Activated CD8-positive, alpha-beta memory T cell treated with anti-CD3 and anti-CD28 coated beads for 24 hours (primary cell): ENCODE measurements at regions not wholly inside any gene's neighbourhood (a gene's known extent, or its start where the extent isn't known, plus 50 kb on each side); places are given as distances from the start of the nearest gene placed in this dataset.
A peak's percentile ranks its signal among the peaks of the same experiment; 100 is the strongest.

ENCODE experiments used
- DNase-seq: peaks from one replicate; pipeline ENCODE4 v3.0.0-alpha.2; 2020

DNA sequence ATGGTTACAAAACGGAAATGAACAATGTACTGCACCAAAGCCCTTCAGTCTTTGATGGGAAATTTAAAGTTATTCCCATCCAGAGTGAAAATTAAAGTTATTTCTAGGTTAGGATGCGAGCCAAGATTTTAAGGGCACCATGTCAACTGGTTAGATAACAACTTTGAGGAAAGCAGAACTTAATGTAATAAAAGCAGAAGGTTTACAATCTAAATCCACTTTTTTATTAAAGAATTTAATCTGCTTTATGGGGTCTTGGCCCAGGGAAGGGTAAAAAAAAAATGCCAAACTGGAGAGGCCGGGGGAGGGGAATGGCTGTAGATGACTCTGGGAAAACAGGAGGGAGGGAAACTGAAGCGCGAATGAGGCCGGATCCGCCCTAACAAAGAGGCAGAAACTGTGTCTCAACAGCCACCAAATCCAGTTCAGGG is 108.2 kb upstream of the ATF7IP start:
- DNase-seq = no peak

DNA sequence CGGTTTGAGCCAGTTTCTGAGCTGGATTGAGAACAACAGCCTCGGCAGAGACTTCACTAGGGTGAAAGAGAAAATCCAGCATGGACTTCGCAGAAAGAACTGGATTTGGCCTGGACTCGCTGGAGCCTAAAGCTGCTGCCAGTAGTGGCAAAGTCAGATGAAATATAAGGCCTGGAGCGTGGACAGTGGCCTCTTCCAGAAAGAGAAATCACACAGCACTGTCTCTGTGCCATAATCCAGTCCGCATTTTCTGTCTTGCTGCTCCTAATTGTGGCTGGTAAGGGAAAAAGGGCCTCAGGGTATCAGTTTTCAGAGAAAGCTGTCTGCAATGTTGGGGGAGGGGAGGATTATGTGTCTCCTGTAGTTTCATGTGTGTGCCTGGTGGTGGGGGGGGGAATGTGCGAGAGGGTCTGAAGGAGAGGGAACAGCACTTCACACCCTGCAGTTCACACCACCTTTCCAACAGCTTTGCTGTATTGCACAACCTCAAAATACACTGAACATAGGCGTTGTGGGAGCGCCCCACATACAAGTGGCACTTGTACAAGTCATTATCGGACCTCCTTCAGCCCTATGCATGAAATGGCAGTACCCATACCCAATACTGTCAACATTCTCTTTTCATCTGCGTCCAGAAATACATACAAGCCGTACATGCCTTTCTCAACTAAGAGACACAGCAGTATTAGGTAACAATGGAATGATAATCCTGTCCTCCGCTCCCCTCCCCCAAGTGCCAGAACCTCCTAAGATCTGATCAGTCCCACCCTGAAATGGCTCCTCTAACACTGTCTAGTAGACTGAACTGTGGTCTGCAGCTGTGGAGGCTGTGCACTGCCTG is 107.5 kb upstream of the ATF7IP start:
- DNase-seq = peak; percentile 89

DNA sequence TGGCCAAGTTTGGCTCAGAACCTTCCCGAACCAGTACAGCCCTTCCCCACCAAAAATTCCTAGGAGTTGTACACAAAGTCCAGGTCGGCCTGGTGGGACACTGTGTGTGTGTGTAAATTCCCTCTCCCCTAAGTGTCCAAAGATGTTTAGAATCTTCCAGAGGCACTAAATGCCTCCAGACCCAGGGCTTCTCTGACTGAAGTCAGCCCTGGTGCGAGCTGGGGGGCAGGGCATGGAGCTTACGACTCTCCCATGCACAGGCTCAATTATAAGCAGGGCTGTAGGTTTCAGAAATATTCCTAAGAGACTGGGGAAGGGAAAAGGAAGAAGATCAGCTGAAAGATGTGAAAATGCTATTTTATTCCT is 106.9 kb upstream of the ATF7IP start:
- DNase-seq = no peak

GRCh38 chr12:14259481-14260010 is 105.9 kb upstream of the ATF7IP start:
- DNase-seq = no peak

- DNase-seq = no peak
Observed at GRCh38 chr12:14260011-14260993, 105.2 kb upstream of the ATF7IP start.

- no peak for DNase-seq
Observed at GRCh38 chr12:14261096-14261495, 104.4 kb upstream of the ATF7IP start.

DNA sequence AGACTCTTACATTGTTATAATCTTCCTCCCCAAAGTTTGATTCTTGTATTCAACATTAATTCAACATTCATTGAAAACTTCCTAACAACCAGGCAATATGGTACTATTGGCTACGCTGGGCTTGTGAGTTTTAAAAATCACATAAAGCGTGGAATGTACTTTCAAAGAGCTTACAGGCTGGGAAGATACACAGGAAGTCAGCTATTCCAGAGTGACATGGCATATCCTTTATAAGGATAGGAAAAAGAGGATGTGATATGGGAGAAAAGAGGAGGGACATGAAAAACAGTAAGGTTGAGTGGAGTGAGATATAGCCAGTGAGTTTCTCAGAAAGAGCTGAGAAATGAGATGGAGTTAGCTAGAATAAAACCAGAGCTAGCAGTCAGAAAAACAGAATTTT is 103.6 kb upstream of the ATF7IP start:
- no peak for DNase-seq

DNA sequence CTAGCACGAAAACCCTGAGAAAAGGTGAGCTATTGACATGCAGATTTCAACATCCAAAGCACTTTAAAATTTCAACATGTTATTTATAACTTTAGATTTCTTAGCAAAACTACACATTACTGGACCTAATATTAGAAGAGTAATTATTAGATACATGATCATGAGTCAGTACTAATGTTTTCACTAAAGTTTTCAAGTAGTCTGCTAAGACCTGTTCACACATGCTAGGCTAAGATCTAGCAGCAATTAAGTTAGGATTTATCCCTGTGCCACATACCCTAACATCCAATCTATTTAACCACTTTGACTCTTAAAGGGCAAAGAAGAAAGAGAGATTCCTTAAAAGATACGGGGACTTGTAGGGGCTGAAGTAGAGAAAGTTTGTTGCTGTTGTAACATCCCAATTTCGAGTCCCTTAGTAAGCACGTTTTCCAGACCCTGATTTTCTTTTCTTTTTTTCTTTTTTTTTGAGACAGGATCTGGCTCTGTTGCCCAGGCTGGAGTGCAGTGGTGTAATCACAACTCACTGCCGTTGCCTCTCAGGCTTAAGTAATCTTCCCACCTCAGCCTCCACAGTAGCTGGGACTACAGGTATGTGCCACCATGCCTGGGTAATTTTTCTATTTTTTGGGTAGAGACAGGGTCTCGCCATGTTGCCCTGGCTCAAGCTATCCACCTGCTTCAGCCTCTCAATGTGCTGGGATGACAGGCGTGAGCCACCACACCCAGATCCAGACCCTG is 102.5 kb upstream of the ATF7IP start:
- no peak for DNase-seq

DNA sequence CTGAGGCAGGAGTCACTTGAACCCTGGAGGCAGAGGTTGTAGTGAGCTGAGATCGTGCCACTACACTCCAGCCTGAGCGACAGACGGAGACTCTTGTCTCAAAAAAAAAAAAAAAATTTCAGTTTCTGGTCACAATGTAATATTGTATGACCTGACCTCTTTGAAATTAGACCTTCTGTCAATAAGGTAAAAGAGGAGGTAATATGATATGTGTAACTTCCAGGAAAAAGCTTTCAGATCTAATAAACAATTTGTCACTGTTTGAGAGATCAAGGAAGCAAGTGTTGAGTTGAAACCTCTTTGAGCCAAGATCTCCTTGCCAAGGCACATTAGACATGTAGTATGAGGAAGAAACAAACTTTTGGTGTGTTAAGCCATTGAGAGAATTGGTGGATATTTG is 101.7 kb upstream of the ATF7IP start:
- DNase-seq = no peak

DNA sequence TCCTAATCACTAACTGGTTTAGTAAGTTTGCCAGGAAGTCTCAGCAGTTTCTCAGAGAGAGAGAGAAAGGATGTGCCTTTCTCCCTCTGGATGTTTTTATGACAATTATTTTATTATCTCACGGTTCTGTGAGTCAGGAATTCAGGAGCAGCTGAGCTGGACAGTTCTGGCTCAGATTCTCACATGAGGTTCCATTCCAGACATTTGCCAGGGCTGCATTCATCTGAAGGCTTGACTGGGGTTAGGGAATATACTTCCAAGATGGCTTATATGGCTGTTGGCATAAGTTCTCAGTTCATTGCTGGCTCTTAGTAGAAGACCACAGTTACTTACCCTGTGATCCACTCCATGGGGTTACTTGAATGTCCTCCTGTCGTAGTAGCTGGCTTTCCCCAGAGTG is 101.2 kb upstream of the ATF7IP start:
- no peak for DNase-seq

DNA sequence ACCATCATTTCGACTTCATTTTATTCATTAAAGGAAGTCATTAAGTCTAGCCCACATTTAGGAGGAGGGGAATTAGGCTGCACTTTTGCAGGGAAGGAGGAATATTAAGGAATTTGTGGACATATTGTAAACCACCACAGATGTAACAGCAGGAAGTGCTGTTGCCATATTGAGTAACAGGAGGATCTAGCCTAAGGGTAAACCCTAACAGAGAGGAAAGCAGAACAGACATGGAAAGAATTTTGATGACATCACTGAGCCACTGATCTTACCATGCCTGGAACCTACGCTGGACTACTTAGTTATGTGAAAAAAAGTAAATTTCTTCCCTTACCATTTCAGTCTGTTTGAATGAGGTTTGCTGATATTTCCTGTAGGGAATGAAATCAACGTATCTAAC is 100.7 kb upstream of the ATF7IP start:
- DNase-seq = no peak

GRCh38 chr12:14268120-14268515 is 97.4 kb upstream of the ATF7IP start:
- no peak for DNase-seq

- no peak for DNase-seq
Observed at GRCh38 chr12:14270392-14270791, 95.1 kb upstream of the ATF7IP start.

- DNase-seq = no peak
Observed at GRCh38 chr12:14272956-14273912, 92.2 kb upstream of the ATF7IP start.

GRCh38 chr12:14273913-14274311 is 91.6 kb upstream of the ATF7IP start:
- DNase-seq = no peak

GRCh38 chr12:14275111-14275510 is 90.4 kb upstream of the ATF7IP start:
- no peak for DNase-seq

GRCh38 chr12:14275886-14276285 is 89.6 kb upstream of the ATF7IP start:
- DNase-seq = no peak

- no peak for DNase-seq
Observed at GRCh38 chr12:14278294-14278953, 87.1 kb upstream of the ATF7IP start.

GRCh38 chr12:14279845-14280244 is 85.6 kb upstream of the ATF7IP start:
- DNase-seq = no peak

DNA sequence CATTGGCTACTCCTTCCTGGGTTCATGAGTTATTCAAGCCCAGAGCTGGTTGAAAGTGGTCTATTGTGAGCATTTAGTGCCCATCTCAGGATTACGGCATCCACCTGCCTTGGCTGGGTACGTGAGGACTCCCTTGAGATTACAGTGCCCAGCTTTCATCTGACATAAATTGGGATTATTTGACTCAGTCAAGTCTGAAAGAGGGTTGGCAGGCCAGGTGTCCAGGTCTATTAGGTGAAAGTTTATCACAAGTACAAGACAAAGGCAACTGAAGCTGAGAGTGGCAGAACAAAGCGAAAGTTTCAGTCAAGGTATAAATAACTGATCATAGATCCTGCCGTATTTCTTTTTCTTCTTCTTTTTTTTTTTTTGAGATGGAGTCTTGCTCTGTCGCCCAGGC is 84.6 kb upstream of the ATF7IP start:
- DNase-seq = no peak

GRCh38 chr12:14281539-14281938 is 83.9 kb upstream of the ATF7IP start:
- no peak for DNase-seq
